ENCODE measurements at regions not wholly inside any gene's neighbourhood (a gene's known extent, or its start where the extent isn't known, plus 50 kb on each side); places are given as distances from the start of the nearest gene placed in this dataset.

DNA sequence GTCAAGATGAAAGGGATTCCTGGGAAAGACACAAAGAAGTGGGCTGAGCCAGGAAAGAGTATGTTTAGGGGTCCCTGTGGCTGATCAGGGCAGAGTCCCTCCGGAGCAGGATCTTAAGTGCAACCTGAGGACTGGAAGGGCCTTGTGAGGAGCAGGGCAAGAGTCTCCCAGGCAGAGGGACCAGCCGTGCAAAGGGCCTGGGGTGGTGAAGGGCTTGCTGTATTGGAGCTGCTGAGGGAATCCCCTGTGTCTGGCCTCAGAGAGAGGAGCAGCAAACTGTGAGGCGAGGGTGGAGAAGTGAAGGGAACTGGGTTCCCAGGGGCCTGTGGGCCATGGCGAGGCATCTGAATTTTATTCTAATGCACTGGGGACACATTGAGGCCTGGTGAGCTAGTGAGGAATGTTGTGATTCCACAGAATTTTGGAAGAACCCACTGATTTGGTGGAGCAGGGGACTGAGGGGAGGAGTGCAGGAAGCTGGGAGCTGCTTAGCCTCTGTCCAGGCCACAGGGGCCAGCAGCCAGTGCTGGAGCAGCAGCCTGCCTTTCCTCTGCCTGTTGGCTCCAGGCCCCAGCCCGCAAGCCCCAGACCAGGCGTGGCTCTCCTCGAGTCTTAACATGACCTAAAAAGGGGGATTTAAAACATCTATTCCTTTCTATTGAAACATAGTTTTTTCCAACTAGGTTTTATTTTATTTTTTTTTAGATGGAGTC is 138.4 kb upstream of the IGFBP3 start (continued):
- TF ChIP-seq MAX (IDR thresholded peaks at IDR 0.05) (no peak), ASH2L (IDR thresholded peaks at IDR 0.05; ENCODE audit: low read length) (no peak), BCL11A (IDR thresholded peaks at IDR 0.05; ENCODE audit: low read depth in 2 of 2, low read length in 2 of 2) (no peak)

Measured in H1 (cell line).